SKM-1 (cell line): ENCODE measurements at regions not wholly inside any gene's neighbourhood (a gene's known extent, or its start where the extent isn't known, plus 50 kb on each side); places are given as distances from the start of the nearest gene placed in this dataset.
"Not testable (repeated sequence)": the region's sequence is repeated elsewhere in the genome, so short reads cannot be mapped to it uniquely, and the experiment has no call there.

Experiments
- DNase-seq: peaks from one replicate; lab custom pipeline; 2025; ENCODE audit not compliant: unreplicated experiment; lab: John Stamatoyannopoulos, UW

GRCh38 chr3:87895983-87896382, 162.8 kb downstream of the CGGBP1 start:
- DNase-seq = no peak

GRCh38 chr3:87873136-87873535, 185.7 kb downstream of the CGGBP1 start:
- no peak for DNase-seq

- DNase-seq = no peak
These were observed 191.8 kb downstream of the CGGBP1 start for GRCh38 chr3:87867001-87867400.

- no peak for DNase-seq
These were observed 202.7 kb downstream of the CGGBP1 start for GRCh38 chr3:87856126-87856525.

- no peak for DNase-seq
These were observed 203.2 kb downstream of the CGGBP1 start for GRCh38 chr3:87855616-87856015.

GRCh38 chr3:87855211-87855610, 203.6 kb downstream of the CGGBP1 start:
- DNase-seq = no peak

- no peak for DNase-seq
These were observed 210.8 kb downstream of the CGGBP1 start for GRCh38 chr3:87848003-87848402.

- DNase-seq = no peak
These were observed 221.7 kb downstream of the CGGBP1 start for GRCh38 chr3:87837076-87837475.

- DNase-seq = no peak
These were observed 222.8 kb downstream of the CGGBP1 start for GRCh38 chr3:87836026-87836425.

- DNase-seq = no peak
These were observed 223.6 kb downstream of the CGGBP1 start for GRCh38 chr3:87835236-87835635.

- no peak for DNase-seq
These were observed 224.5 kb downstream of the CGGBP1 start for GRCh38 chr3:87834327-87834726.

- no peak for DNase-seq
These were observed 225.8 kb downstream of the CGGBP1 start for GRCh38 chr3:87833039-87833377.

- no peak for DNase-seq
These were observed 230.8 kb downstream of the CGGBP1 start for GRCh38 chr3:87828046-87828445.

GRCh38 chr3:87822563-87822962, 236.2 kb downstream of the CGGBP1 start:
- no peak for DNase-seq

GRCh38 chr3:87813503-87813902, 245.3 kb downstream of the CGGBP1 start:
- not testable (repeated sequence) for DNase-seq

GRCh38 chr3:87811953-87812352, 246.9 kb downstream of the CGGBP1 start:
- DNase-seq = no peak

- no peak for DNase-seq
These were observed 248.3 kb downstream of the CGGBP1 start for GRCh38 chr3:87810452-87811016.

GRCh38 chr3:87805670-87806069, 253.1 kb downstream of the CGGBP1 start:
- no peak for DNase-seq

- no peak for DNase-seq
These were observed 257.4 kb downstream of the CGGBP1 start for GRCh38 chr3:87801409-87801808.

GRCh38 chr3:87800516-87800915, 258.3 kb downstream of the CGGBP1 start:
- DNase-seq = no peak

- no peak for DNase-seq
These were observed 260.2 kb downstream of the CGGBP1 start for GRCh38 chr3:87798567-87798947.

GRCh38 chr3:87797872-87798566, 260.8 kb downstream of the CGGBP1 start:
- DNase-seq = no peak

- no peak for DNase-seq
These were observed 262.0 kb downstream of the CGGBP1 start for GRCh38 chr3:87796843-87797185.
